Tibial nerve (tissue), 4 donors: ENCODE measurements at regions not wholly inside any gene's neighbourhood (a gene's known extent, or its start where the extent isn't known, plus 50 kb on each side); places are given as distances from the start of the nearest gene placed in this dataset.

Experiments used
- DNase-seq, 2 donors: peaks; one replicate each; pipeline ENCODE4 v3.0.0-alpha.2; 2019; ENCODE audit warnings: low spot score in 2 of 2
- H3K27ac ChIP-seq, 4 donors: fragments of 200-600 bp; sonication (generic) in 3 of 4; one replicate each; pipeline ENCODE4 v1.5.1; 2017 to 2019; ENCODE audit warnings: mild to moderate bottlenecking in 1 of 4
- H3K27me3 ChIP-seq, 2 donors: fragments of 200-600 bp; sonication (generic) in 1 of 2; one replicate each; pipeline versions ENCODE4 v1.5.1 to v1.6.0; 2017 to 2019
- H3K36me3 ChIP-seq, 3 donors: fragments of 200-600 bp; sonication (generic); one replicate each; pipeline ENCODE4 v1.5.1; 2018 to 2019
- H3K4me1 ChIP-seq, 4 donors: fragments of 200-600 bp; sonication (generic) in 3 of 4; one replicate each; pipeline ENCODE4 v1.5.1; 2017 to 2019
- H3K4me3 ChIP-seq, 4 donors: fragments of 200-600 bp; sonication (generic) in 3 of 4; one replicate each; pipeline ENCODE4 v1.5.1; 2017 to 2019; ENCODE audit warnings: mild to moderate bottlenecking in 1 of 4, moderate library complexity in 1 of 4
- H3K9me3 ChIP-seq, 4 donors: fragments of 200-600 bp; sonication (generic) in 3 of 4; one replicate each; pipeline ENCODE4 v1.5.1; 2017 to 2019
- CTCF ChIP-seq, 5 experiments: fragments of 200-600 bp in 3 of 5; fragments of 450-650 bp in 2 of 5; sonication (generic) in 3 of 5; IDR thresholded peaks; one replicate each; pipeline ENCODE4 v1.5.1; 2016 to 2019; ENCODE audit warnings: antibody characterized with exemption in 5 of 5, mild to moderate bottlenecking in 3 of 5, moderate library complexity in 2 of 5
- EP300 ChIP-seq, 2 donors: sonication (generic); formaldehyde crosslinking; IDR thresholded peaks; one replicate each; pipeline ENCODE4 v1.6.1; 2017; ENCODE audit warnings: antibody characterized with exemption in 2 of 2, mild to moderate bottlenecking in 1 of 2
- POLR2A ChIP-seq, 2 donors: fragments of 450-650 bp; IDR thresholded peaks; one replicate each; pipeline ENCODE4 v1.6.1; 2017; ENCODE audit warnings: antibody characterized with exemption in 2 of 2, mild to moderate bottlenecking in 2 of 2, moderate library complexity in 2 of 2
- WGBS, 2 donors: methylation state at CpG; one replicate each; pipeline ENCODE4 v1.1.5; 2018; 5-methylcytosine and 5-hydroxymethylcytosine counted together

- Histone ChIP-seq H3K27me3 (no peaks in the 10 kb centered on the region), H3K36me3 (no peaks in the 10 kb centered on the region), H3K4me3 (no peak overlapping the region), H3K9me3 (peaks cover 0 to 19% (median 6%) of the 10 kb centered on the region in 4 donors), H3K4me1 (no peaks in the 10 kb centered on the region), H3K27ac (no peak overlapping the region)
- TF ChIP-seq CTCF (IDR thresholded peaks at IDR 0.05) (no peak), EP300 (IDR thresholded peaks at IDR 0.05) (no peak), POLR2A (IDR thresholded peaks at IDR 0.05) (no peak)
- 50 to 75% methylated on average over 1 of the region's 1 CpG for WGBS, 2 donors
- DNase-seq, result no peak
These were observed 250.6 kb upstream of the KLF8 start for GRCh38 chrX:55981603-55982002.

GRCh38 chrX:55996649-55997048, 235.5 kb upstream of the KLF8 start:
- H3K36me3 ChIP-seq, result no peaks in the 10 kb centered on the region
- no peak overlapping the region for H3K4me3 ChIP-seq
- no peak for DNase-seq
- no peaks in the 10 kb centered on the region for H3K27me3 ChIP-seq
- peaks cover 0 to 10% (median 0%) of the 10 kb centered on the region in 4 donors for H3K9me3 ChIP-seq
- no peaks in the 10 kb centered on the region for H3K4me1 ChIP-seq
- TF ChIP-seq CTCF (IDR thresholded peaks at IDR 0.05) (no peak), EP300 (IDR thresholded peaks at IDR 0.05) (no peak), POLR2A (IDR thresholded peaks at IDR 0.05) (no peak)
- 50 to 57% methylated on average over 2 to 3 of the region's 3 CpGs for WGBS, 2 donors
- no peak overlapping the region for H3K27ac ChIP-seq

DNA sequence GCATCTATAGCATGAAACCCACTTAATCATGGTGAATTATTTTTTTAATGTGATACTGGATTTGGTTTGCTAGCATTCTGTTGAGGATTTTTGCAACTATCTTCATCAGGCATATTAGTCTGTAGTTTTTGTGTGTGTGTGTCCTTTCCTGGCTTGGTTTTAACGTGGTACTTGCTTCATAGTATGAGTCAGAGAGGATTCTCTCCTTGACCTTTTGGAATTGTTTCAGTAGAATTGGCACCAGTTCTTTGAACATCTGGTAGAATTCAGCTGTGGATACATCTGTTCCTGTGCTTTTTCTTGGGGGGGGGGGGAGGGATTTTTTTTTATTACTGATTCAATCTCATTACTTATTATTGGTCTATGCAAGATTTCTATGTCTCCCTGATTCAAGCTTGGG, 232.0 kb upstream of the KLF8 start:
- WGBS, 2 donors, result 9 to 19% methylated on average over 1 of the region's 1 CpG
- peaks cover 0 to 2% (median 0%) of the 10 kb centered on the region in 4 donors for H3K9me3 ChIP-seq

GRCh38 chrX:56000729-56001128, 231.4 kb upstream of the KLF8 start:
- no peaks in the 10 kb centered on the region for H3K4me1 ChIP-seq
- no peak for TF ChIP-seq EP300 (IDR thresholded peaks at IDR 0.05)
- H3K9me3 ChIP-seq, result peaks cover 0 to 2% (median 0%) of the 10 kb centered on the region in 4 donors
- no peak overlapping the region for H3K4me3 ChIP-seq
- no peak overlapping the region for H3K27ac ChIP-seq
- no peaks in the 10 kb centered on the region for H3K27me3 ChIP-seq
- no peak for DNase-seq
- no peaks in the 10 kb centered on the region for H3K36me3 ChIP-seq

More for the DNA sequence above, 232.0 kb upstream of the KLF8 start:
- H3K27ac ChIP-seq, result no peak overlapping the region
- TF ChIP-seq POLR2A (IDR thresholded peaks at IDR 0.05), result no peak
- TF ChIP-seq EP300 (IDR thresholded peaks at IDR 0.05), result peak in 1 of 2 donors; percentile 29
- TF ChIP-seq CTCF (IDR thresholded peaks at IDR 0.05), result no peak
- H3K27me3 ChIP-seq, result no peaks in the 10 kb centered on the region
- H3K4me3 ChIP-seq, result no peak overlapping the region
- H3K36me3 ChIP-seq, result no peaks in the 10 kb centered on the region
- no peaks in the 10 kb centered on the region for H3K4me1 ChIP-seq
- DNase-seq, result peak in 1 of 2 donors; percentile 14

DNA sequence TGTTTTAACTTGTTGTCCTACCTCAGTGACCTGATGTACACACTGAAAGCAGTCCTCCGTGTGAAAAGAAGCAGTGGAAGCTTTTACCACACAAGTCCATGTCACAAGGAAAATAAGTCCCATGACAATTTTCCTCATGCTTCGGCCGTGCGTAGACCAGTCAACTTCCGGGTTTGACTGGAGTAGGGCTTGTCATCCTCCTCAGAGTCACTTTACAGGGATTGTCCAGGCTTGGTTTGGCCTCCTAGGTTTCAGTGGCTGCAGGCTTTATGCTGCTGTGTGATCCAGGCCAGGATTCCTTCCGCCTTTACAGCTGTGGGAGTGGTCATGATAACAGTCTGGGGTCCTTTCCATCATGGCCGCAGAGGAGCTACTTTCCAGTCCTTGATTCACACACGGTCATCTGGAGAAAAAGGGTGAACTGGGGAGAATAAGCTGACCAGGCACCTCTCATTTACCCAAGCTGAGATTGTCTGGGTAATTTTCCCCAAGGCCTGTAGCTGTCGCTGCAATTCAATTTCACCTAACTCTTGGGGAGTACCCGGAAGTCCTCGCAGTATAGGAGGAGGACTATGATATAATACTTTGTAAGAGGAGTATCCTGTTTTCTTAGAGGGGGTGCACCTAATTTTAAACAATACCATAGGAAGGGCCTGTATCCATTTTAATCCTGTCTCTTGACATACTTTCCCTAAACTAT, 206.1 kb upstream of the KLF8 start:
- Histone ChIP-seq H3K36me3 (no peaks in the 10 kb centered on the region), H3K4me3 (no peak overlapping the region), H3K4me1 (no peaks in the 10 kb centered on the region), H3K9me3 (no peaks in the 10 kb centered on the region), H3K27ac (no peak overlapping the region), H3K27me3 (no peaks in the 10 kb centered on the region)
- no peak for DNase-seq
- TF ChIP-seq CTCF (IDR thresholded peaks at IDR 0.05) (no peak), POLR2A (IDR thresholded peaks at IDR 0.05) (no peak), EP300 (IDR thresholded peaks at IDR 0.05) (no peak)
- WGBS, 2 donors, result 79 to 84% methylated on average over 10 to 11 of the region's 11 CpGs
